ENCODE measurements at regions not wholly inside any gene's neighbourhood (a gene's known extent, or its start where the extent isn't known, plus 50 kb on each side); places are given as distances from the start of the nearest gene placed in this dataset.

DNA sequence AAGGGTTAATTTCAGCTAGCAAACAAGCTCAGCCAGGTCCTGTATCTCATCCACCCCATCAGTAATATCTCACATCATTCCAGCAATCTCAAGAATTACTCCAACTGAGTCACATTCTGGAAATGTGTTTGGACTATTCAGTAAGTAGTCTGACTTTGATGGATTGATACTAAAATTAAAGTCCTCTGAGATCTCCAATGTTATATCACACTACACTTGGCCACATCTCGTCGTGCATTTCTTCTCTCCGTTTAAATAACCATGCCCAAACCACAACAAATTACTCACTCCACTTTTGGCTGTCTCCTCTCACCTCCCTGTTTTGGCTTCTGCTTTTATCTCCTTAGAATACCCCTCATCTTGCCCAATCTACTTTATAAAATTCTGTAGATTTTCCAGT, 292.2 kb downstream of the PYDC2 start:
- Histone ChIP-seq H3K27me3 (ENCODE audit: control insufficient read depth, insufficient read depth, low read length) (no peaks in the 10 kb centered on the region), H3K27ac (ENCODE audit: low read length) (no peak overlapping the region), H3K4me3 (ENCODE audit: low read depth in 2 of 2, low read length in 2 of 2) (no peak overlapping the region), H3K9me3 (ENCODE audit: control insufficient read depth, insufficient read depth, low read depth, low read length) (no peaks in the 10 kb centered on the region), H3K4me1 (ENCODE audit: control insufficient read depth, insufficient read depth, low read length) (no peaks in the 10 kb centered on the region), H3K36me3 (ENCODE audit: control insufficient read depth, insufficient read depth, low read length) (no peaks in the 10 kb centered on the region)
- ChIA-PET CTCF (no interaction called here), POLR2A (no interaction called here)
- TF ChIP-seq, protein P1, sequence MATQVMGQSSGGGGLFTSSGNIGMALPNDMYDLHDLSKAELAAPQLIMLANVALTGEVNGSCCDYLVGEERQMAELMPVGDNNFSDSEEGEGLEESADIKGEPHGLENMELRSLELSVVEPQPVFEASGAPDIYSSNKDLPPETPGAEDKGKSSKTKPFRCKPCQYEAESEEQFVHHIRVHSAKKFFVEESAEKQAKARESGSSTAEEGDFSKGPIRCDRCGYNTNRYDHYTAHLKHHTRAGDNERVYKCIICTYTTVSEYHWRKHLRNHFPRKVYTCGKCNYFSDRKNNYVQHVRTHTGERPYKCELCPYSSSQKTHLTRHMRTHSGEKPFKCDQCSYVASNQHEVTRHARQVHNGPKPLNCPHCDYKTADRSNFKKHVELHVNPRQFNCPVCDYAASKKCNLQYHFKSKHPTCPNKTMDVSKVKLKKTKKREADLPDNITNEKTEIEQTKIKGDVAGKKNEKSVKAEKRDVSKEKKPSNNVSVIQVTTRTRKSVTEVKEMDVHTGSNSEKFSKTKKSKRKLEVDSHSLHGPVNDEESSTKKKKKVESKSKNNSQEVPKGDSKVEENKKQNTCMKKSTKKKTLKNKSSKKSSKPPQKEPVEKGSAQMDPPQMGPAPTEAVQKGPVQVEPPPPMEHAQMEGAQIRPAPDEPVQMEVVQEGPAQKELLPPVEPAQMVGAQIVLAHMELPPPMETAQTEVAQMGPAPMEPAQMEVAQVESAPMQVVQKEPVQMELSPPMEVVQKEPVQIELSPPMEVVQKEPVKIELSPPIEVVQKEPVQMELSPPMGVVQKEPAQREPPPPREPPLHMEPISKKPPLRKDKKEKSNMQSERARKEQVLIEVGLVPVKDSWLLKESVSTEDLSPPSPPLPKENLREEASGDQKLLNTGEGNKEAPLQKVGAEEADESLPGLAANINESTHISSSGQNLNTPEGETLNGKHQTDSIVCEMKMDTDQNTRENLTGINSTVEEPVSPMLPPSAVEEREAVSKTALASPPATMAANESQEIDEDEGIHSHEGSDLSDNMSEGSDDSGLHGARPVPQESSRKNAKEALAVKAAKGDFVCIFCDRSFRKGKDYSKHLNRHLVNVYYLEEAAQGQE (IDR thresholded peaks at IDR 0.05; ENCODE audit: insufficient read depth in 1 of 2, low read depth in 2 of 2, low read length in 1 of 2), result no peak
- TF ChIP-seq, protein P2, sequence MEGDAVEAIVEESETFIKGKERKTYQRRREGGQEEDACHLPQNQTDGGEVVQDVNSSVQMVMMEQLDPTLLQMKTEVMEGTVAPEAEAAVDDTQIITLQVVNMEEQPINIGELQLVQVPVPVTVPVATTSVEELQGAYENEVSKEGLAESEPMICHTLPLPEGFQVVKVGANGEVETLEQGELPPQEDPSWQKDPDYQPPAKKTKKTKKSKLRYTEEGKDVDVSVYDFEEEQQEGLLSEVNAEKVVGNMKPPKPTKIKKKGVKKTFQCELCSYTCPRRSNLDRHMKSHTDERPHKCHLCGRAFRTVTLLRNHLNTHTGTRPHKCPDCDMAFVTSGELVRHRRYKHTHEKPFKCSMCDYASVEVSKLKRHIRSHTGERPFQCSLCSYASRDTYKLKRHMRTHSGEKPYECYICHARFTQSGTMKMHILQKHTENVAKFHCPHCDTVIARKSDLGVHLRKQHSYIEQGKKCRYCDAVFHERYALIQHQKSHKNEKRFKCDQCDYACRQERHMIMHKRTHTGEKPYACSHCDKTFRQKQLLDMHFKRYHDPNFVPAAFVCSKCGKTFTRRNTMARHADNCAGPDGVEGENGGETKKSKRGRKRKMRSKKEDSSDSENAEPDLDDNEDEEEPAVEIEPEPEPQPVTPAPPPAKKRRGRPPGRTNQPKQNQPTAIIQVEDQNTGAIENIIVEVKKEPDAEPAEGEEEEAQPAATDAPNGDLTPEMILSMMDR (IDR thresholded peaks at IDR 0.05), result no peak
- TF ChIP-seq TCF7L2 (IDR thresholded peaks at IDR 0.05; ENCODE audit: low read depth, low read length) (no peak), POLR2AphosphoS5 (IDR thresholded peaks at IDR 0.05; ENCODE audit: low read depth, low read length) (no peak), SIN3A (IDR thresholded peaks at IDR 0.05; ENCODE audit: borderline replicate concordance, insufficient read depth, low read depth, low read length) (no peak)
- ATAC-seq (no peak), DNase-seq (ENCODE audit: low read depth, low spot score) (no peak)
- in situ Hi-C loops (cut with HindIII; ENCODE audit: low pct_unique_long_range_greater_than_20kb, low sequenced_read_pairs), result no loop called here
- BruUV-seq (replicated peaks), result no TSS peak
- intact Hi-C loops (cut with micrococcal nuclease; ENCODE audit: unreplicated experiment), result no loop called here

DNA sequence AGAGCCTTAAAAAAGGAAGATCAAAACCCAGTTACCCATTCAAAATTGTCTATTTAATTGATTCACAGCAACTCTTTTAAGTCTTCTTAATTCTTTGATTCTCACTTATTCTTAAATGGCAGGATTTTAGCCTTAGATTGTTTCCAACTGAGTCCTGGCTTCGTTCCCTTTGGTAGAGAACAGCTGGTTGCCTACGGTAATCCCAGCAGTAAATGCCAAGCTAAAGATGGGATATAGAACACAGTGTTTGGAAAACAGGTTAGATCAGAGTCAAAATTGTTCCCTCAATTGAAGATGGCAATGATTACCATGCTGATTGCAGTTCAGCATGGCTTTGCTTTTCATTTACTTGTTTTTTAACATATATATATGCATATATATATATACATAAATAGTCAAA, 300.9 kb downstream of the PYDC2 start:
- intact Hi-C loops (cut with micrococcal nuclease; ENCODE audit: unreplicated experiment) (no loop called here), in situ Hi-C loops (cut with HindIII; ENCODE audit: low pct_unique_long_range_greater_than_20kb, low sequenced_read_pairs) (no loop called here)
- no TSS peak for BruUV-seq (replicated peaks)
- DNase-seq (ENCODE audit: low read depth, low spot score), result no peak
- ChIA-PET CTCF (interaction anchor here (0.7 kb wide), 1 partner anchor 114 kb away, joined by 3 read pairs; no protein-coding TSS in a partner anchor), POLR2A (no interaction called here)
- Histone ChIP-seq H3K27ac (ENCODE audit: low read length) (no peak overlapping the region), H3K9me3 (ENCODE audit: control insufficient read depth, insufficient read depth, low read depth, low read length) (no peaks in the 10 kb centered on the region; the same call in 1 of the 2 replicates), H3K36me3 (ENCODE audit: control insufficient read depth, insufficient read depth, low read length) (no peaks in the 10 kb centered on the region), H3K4me1 (ENCODE audit: control insufficient read depth, insufficient read depth, low read length) (no peaks in the 10 kb centered on the region), H3K4me3 (ENCODE audit: low read depth in 2 of 2, low read length in 2 of 2) (no peak overlapping the region), H3K27me3 (ENCODE audit: control insufficient read depth, insufficient read depth, low read length) (no peaks in the 10 kb centered on the region)
- TF ChIP-seq POLR2AphosphoS5 (IDR thresholded peaks at IDR 0.05; ENCODE audit: low read depth, low read length), result no peak
- TF ChIP-seq, protein P2 (IDR thresholded peaks at IDR 0.05), result no peak
- TF ChIP-seq TCF7L2 (IDR thresholded peaks at IDR 0.05; ENCODE audit: low read depth, low read length), result no peak
- TF ChIP-seq SIN3A (IDR thresholded peaks at IDR 0.05; ENCODE audit: borderline replicate concordance, insufficient read depth, low read depth, low read length), result no peak
- TF ChIP-seq, protein P1 (IDR thresholded peaks at IDR 0.05; ENCODE audit: insufficient read depth in 1 of 2, low read depth in 2 of 2, low read length in 1 of 2), result no peak
- ATAC-seq, result no peak

Measured in Panc1 (cell line).